GM23248 (cell line): ENCODE measurements at regions not wholly inside any gene's neighbourhood (a gene's known extent, or its start where the extent isn't known, plus 50 kb on each side); places are given as distances from the start of the nearest gene placed in this dataset.

Experiments
- DNase-seq: peaks from one replicate; pipeline ENCODE4 v3.0.0-alpha.2; 2015
- H2AFZ ChIP-seq: fragments of 200-600 bp; sonication (generic); 2 replicates; pipeline ENCODE4 v1.6.1; 2016; ENCODE audit warnings: antibody characterized with exemption
- H3F3A ChIP-seq: fragments of 200-600 bp; sonication (generic); 2 replicates; pipeline ENCODE4 v1.6.1; 2016; ENCODE audit warnings: mild to moderate bottlenecking, antibody characterized with exemption, mixed run types; ENCODE audit not compliant: insufficient read depth
- H3K27ac ChIP-seq: fragments of 200-600 bp; sonication (generic); 2 replicates; pipeline ENCODE4 v1.5.1; 2016; ENCODE audit warnings: mild to moderate bottlenecking
- H3K27me3 ChIP-seq: fragments of 200-600 bp; sonication (generic); replicated peaks from 2 replicates; pipeline ENCODE4 v1.6.1; 2016; ENCODE audit warnings: mild to moderate bottlenecking; ENCODE audit not compliant: insufficient read depth
- H3K36me3 ChIP-seq: fragments of 200-600 bp; sonication (generic); 2 replicates; pipeline ENCODE4 v1.6.1; 2016; ENCODE audit warnings: low read depth, mild to moderate bottlenecking
- H3K4me1 ChIP-seq: fragments of 200-600 bp; sonication (generic); 2 replicates; pipeline ENCODE4 v1.6.1; 2016; ENCODE audit warnings: mild to moderate bottlenecking; ENCODE audit not compliant: insufficient read depth
- H3K4me2 ChIP-seq: fragments of 200-600 bp; sonication (generic); one replicate; pipeline ENCODE4 v1.6.1; 2016; ENCODE audit warnings: mild to moderate bottlenecking; ENCODE audit not compliant: unreplicated experiment
- H3K4me3 ChIP-seq: fragments of 200-600 bp; sonication (generic); 2 replicates; pipeline ENCODE4 v1.5.1; 2016; ENCODE audit warnings: mild to moderate bottlenecking
- H3K79me2 ChIP-seq: fragments of 200-600 bp; sonication (generic); 2 replicates; pipeline ENCODE4 v1.6.1; 2016; ENCODE audit warnings: mild to moderate bottlenecking; ENCODE audit not compliant: insufficient read depth
- H3K9ac ChIP-seq: fragments of 200-600 bp; sonication (generic); 2 replicates; pipeline ENCODE4 v1.6.1; 2016; ENCODE audit warnings: mild to moderate bottlenecking
- H3K9me2 ChIP-seq: fragments of 200-600 bp; sonication (generic); 2 replicates; pipeline ENCODE4 v1.6.1; 2016; ENCODE audit warnings: mixed run types, mild to moderate bottlenecking, moderate library complexity; ENCODE audit not compliant: insufficient read depth
- H3K9me3 ChIP-seq: fragments of 200-600 bp; sonication (generic); one replicate; pipeline ENCODE4 v1.6.1; 2017; ENCODE audit warnings: low read depth
- H4K20me1 ChIP-seq: fragments of 200-600 bp; sonication (generic); 2 replicates; pipeline ENCODE4 v1.6.0; 2016; ENCODE audit not compliant: insufficient read depth
- EZH2 ChIP-seq: fragments of 200-600 bp; sonication (generic); IDR thresholded peaks from 2 replicates; pipeline ENCODE4 v1.6.1; 2018; ENCODE audit warnings: antibody characterized with exemption, mild to moderate bottlenecking; ENCODE audit not compliant: insufficient read depth, poor library complexity, severe bottlenecking
- EZH2phosphoT487 ChIP-seq: fragments of 200-600 bp; sonication (generic); IDR thresholded peaks from 2 replicates; pipeline ENCODE4 v1.6.1; 2018; ENCODE audit warnings: antibody characterized with exemption, moderate library complexity, mild to moderate bottlenecking, low read depth; ENCODE audit not compliant: insufficient read depth
- WGBS, 2 experiments: methylation state at CpG; one replicate each; pipeline ENCODE4 v1.1.6; 2015 to 2017; ENCODE audit warnings: low lambda C conversion rate in 2 of 2, low coverage in 1 of 2; ENCODE audit errors: missing lambda C conversion rate in 2 of 2; 5-methylcytosine and 5-hydroxymethylcytosine counted together
- in situ Hi-C: fragments of 300-500 bp; cut with MboI; formaldehyde crosslinking; loops from 2 replicates; pipeline ENCODE4 v1.15.0; 2020

- Histone ChIP-seq H3K79me2 (no peaks in the 10 kb centered on the region), H3K4me1 (no peaks in the 10 kb centered on the region), H3K27ac (no peak overlapping the region), H3K9me2 (no peaks in the 10 kb centered on the region), H2AFZ (no peak overlapping the region), H3K36me3 (no peaks in the 10 kb centered on the region), H3K4me2 (no peak overlapping the region), H3K27me3 (no peaks in the 10 kb centered on the region), H3K9ac (no peak overlapping the region), H3K4me3 (no peak overlapping the region), H4K20me1 (no peaks in the 10 kb centered on the region), H3K9me3 (no peaks in the 10 kb centered on the region), H3F3A (no peaks in the 10 kb centered on the region)
- no peak for TF ChIP-seq EZH2phosphoT487
- TF ChIP-seq EZH2, result no peak
- in situ Hi-C loops, result no loop called here
- DNase-seq, result no peak
These were observed 1120.0 kb upstream of the CDH10 start for GRCh38 chr5:25764733-25765132.

GRCh38 chr5:25763781-25764180 is 1119.0 kb upstream of the CDH10 start:
- Histone ChIP-seq H3K9me3 (no peaks in the 10 kb centered on the region), H3K27ac (no peak overlapping the region), H3K9me2 (no peaks in the 10 kb centered on the region), H3K27me3 (no peaks in the 10 kb centered on the region), H3K79me2 (no peaks in the 10 kb centered on the region), H3K4me2 (no peak overlapping the region), H3K36me3 (no peaks in the 10 kb centered on the region), H3K4me3 (no peak overlapping the region), H2AFZ (no peak overlapping the region), H4K20me1 (no peaks in the 10 kb centered on the region), H3K4me1 (no peaks in the 10 kb centered on the region), H3K9ac (no peak overlapping the region), H3F3A (no peaks in the 10 kb centered on the region)
- in situ Hi-C loops, result no loop called here
- 5 to 6% methylated on average over 3 of the region's 3 CpGs for WGBS, 2 experiments
- no peak for DNase-seq
- no peak for TF ChIP-seq EZH2
- TF ChIP-seq EZH2phosphoT487, result no peak

DNA sequence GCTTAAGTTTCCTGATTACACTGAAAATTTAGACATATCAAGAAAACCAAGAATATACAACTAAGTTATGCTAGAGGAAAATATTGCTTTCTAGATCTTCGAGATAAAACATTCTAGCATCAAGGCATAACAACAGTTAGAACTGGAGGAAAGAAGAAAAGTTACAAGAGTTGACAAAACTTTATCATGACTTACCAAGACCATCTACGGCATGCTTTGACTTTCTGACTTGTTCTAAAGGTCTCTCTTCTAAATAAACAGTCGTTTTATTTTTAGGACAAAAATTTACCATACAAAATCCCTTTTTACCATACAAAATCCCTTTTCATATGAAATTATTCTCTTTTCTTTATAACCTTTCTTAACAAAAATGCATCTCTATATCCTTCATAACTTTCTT is 1110.1 kb upstream of the CDH10 start:
- Histone ChIP-seq H3K9me2 (no peaks in the 10 kb centered on the region), H3K79me2 (no peaks in the 10 kb centered on the region), H3K4me3 (no peak overlapping the region), H4K20me1 (no peaks in the 10 kb centered on the region), H3F3A (no peaks in the 10 kb centered on the region), H3K27me3 (no peaks in the 10 kb centered on the region), H3K4me1 (no peaks in the 10 kb centered on the region), H3K9me3 (peaks cover 3% of the 10 kb centered on the region), H3K27ac (no peak overlapping the region), H3K9ac (no peak overlapping the region), H3K4me2 (no peak overlapping the region), H2AFZ (no peak overlapping the region), H3K36me3 (no peaks in the 10 kb centered on the region)
- in situ Hi-C loops, result no loop called here
- 2% methylated on average over 3 of the region's 3 CpGs for WGBS, 2 experiments
- no peak for TF ChIP-seq EZH2
- no peak for TF ChIP-seq EZH2phosphoT487
- no peak for DNase-seq

GRCh38 chr5:25744908-25745307 is 1100.1 kb upstream of the CDH10 start:
- Histone ChIP-seq H2AFZ (no peak overlapping the region), H3K4me1 (no peaks in the 10 kb centered on the region), H3K79me2 (no peaks in the 10 kb centered on the region), H3K9ac (no peak overlapping the region), H3K9me3 (no peaks in the 10 kb centered on the region), H3F3A (no peaks in the 10 kb centered on the region), H3K27me3 (no peaks in the 10 kb centered on the region), H3K4me3 (no peak overlapping the region), H3K9me2 (no peaks in the 10 kb centered on the region), H3K4me2 (no peak overlapping the region), H4K20me1 (no peaks in the 10 kb centered on the region), H3K27ac (no peak overlapping the region), H3K36me3 (no peaks in the 10 kb centered on the region)
- WGBS, 2 experiments, result 21 to 26% methylated on average over 4 of the region's 4 CpGs
- in situ Hi-C loops, result no loop called here
- TF ChIP-seq EZH2 (no peak), EZH2phosphoT487 (no peak)
- no peak for DNase-seq

DNA sequence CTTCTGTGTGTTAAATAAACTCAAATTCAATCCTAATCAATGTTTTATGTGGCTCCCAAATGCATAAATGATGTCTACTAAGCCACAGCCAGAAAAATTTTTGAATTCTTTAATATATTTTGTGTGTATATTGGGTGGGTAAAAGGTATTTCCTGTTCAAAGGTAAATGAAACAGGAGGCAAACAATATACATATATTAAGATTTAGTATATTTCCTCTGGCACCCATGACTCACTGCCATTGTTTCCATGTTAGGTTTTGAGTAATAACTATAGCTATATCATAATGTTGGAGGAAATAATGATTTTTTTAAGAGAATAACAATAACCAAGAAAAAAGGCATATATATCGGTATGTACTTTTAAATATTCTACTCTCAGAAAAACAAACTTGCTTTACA is 1071.9 kb upstream of the CDH10 start:
- no peak overlapping the region for H3K4me3 ChIP-seq
- no peak overlapping the region for H2AFZ ChIP-seq
- no peaks in the 10 kb centered on the region for H3K36me3 ChIP-seq
- 35 to 37% methylated on average over 1 of the region's 1 CpG for WGBS, 2 experiments
- no peaks in the 10 kb centered on the region for H4K20me1 ChIP-seq
- no peaks in the 10 kb centered on the region for H3K4me1 ChIP-seq
- in situ Hi-C loops, result no loop called here
- no peak overlapping the region for H3K4me2 ChIP-seq
- no peaks in the 10 kb centered on the region for H3F3A ChIP-seq
- no peak overlapping the region for H3K9ac ChIP-seq
- DNase-seq, result no peak
- H3K9me2 ChIP-seq, result no peaks in the 10 kb centered on the region
- no peaks in the 10 kb centered on the region for H3K9me3 ChIP-seq
- no peaks in the 10 kb centered on the region for H3K27me3 ChIP-seq
- H3K27ac ChIP-seq, result no peak overlapping the region
- H3K79me2 ChIP-seq, result no peaks in the 10 kb centered on the region
- TF ChIP-seq EZH2 (no peak), EZH2phosphoT487 (no peak)
